Right lobe of liver (tissue), 4 donors: ENCODE measurements at regions not wholly inside any gene's neighbourhood (a gene's known extent, or its start where the extent isn't known, plus 50 kb on each side); places are given as distances from the start of the nearest gene placed in this dataset.

Experiments used
- POLR2A ChIP-seq: fragments of 450-650 bp; IDR thresholded peaks from one replicate; pipeline ENCODE4 v1.6.1; 2017; ENCODE audit warnings: antibody characterized with exemption, mild to moderate bottlenecking
- TF ChIP-seq, protein P1 (sequence below), 4 donors: fragments of 200-600 bp in 3 of 4; fragments of 450-650 bp in 1 of 4; IDR thresholded peaks; one replicate each; pipeline versions ENCODE4 v1.5.1 to v1.8.0; 2016 to 2022; ENCODE audit warnings: antibody characterized with exemption in 4 of 4, mild to moderate bottlenecking in 2 of 4
- donor health status: DM: no; HTN: no; CAD: no.
- donor health status: DM: no; HTN: no; CAD: no.
- donor health status: DM: no; HTN: yes; CAD: no.

DNA sequence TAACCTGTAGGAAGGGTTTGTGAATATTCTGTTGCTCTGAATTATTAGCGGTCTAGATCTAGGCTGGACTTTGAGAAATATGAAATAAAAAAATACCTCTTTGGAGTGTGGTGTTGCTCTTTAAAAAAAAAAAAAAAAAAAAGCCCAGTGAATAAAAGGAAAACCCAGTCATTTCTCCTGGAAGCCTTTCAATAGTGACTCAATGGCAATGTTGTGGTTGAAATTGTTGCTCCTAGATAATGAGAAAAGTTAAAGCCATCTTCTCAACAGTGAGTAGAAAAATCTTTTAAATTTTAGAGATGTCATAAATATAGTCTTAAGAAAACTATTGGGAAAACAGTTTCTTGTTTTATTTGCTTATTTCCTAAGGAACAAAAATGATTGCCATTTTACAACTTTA lies 135.3 kb downstream of the RFC3 start:
- no peak for TF ChIP-seq POLR2A
- TF ChIP-seq, protein P1, sequence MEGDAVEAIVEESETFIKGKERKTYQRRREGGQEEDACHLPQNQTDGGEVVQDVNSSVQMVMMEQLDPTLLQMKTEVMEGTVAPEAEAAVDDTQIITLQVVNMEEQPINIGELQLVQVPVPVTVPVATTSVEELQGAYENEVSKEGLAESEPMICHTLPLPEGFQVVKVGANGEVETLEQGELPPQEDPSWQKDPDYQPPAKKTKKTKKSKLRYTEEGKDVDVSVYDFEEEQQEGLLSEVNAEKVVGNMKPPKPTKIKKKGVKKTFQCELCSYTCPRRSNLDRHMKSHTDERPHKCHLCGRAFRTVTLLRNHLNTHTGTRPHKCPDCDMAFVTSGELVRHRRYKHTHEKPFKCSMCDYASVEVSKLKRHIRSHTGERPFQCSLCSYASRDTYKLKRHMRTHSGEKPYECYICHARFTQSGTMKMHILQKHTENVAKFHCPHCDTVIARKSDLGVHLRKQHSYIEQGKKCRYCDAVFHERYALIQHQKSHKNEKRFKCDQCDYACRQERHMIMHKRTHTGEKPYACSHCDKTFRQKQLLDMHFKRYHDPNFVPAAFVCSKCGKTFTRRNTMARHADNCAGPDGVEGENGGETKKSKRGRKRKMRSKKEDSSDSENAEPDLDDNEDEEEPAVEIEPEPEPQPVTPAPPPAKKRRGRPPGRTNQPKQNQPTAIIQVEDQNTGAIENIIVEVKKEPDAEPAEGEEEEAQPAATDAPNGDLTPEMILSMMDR (IDR thresholded peaks at IDR 0.05) = no peak
